ENCODE measurements at regions not wholly inside any gene's neighbourhood (a gene's known extent, or its start where the extent isn't known, plus 50 kb on each side); places are given as distances from the start of the nearest gene placed in this dataset.

GRCh38 chr10:42933448-42934340, 143.2 kb upstream of the RET start:
- no peaks in the 10 kb centered on the region for H3K4me1 ChIP-seq (ENCODE audit: control insufficient read depth, insufficient read depth, low read length)
- no peaks in the 10 kb centered on the region for H3K36me3 ChIP-seq (ENCODE audit: control insufficient read depth, insufficient read depth, low read length)
- H3K27ac ChIP-seq (ENCODE audit: low read length) = no peak overlapping the region
- no peak overlapping the region for H3K4me3 ChIP-seq (ENCODE audit: low read length)
- no CpG with 5 or more reads among the region's 57 CpGs for WGBS (ENCODE audit: insufficient coverage, low lambda C conversion rate)
- peak; percentile 45 to 67 for DNase-seq
- H3K9me3 ChIP-seq (ENCODE audit: control insufficient read depth, low read depth, low read length) = no peaks in the 10 kb centered on the region
- H3K27me3 ChIP-seq (ENCODE audit: control insufficient read depth, insufficient read depth, low read length) = peaks cover 56% of the 10 kb centered on the region

GRCh38 chr10:42934351-42934811, 142.5 kb upstream of the RET start:
- no peak for DNase-seq
- peaks cover 56% of the 10 kb centered on the region for H3K27me3 ChIP-seq (ENCODE audit: control insufficient read depth, insufficient read depth, low read length)
- no peaks in the 10 kb centered on the region for H3K4me1 ChIP-seq (ENCODE audit: control insufficient read depth, insufficient read depth, low read length)
- no CpG with 5 or more reads among the region's 8 CpGs for WGBS (ENCODE audit: insufficient coverage, low lambda C conversion rate)
- no peaks in the 10 kb centered on the region for H3K9me3 ChIP-seq (ENCODE audit: control insufficient read depth, low read depth, low read length)
- no peaks in the 10 kb centered on the region for H3K36me3 ChIP-seq (ENCODE audit: control insufficient read depth, insufficient read depth, low read length)
- no peak overlapping the region for H3K27ac ChIP-seq (ENCODE audit: low read length)
- no peak overlapping the region for H3K4me3 ChIP-seq (ENCODE audit: low read length)

GRCh38 chr10:42934842-42935241, 142.0 kb upstream of the RET start:
- no peaks in the 10 kb centered on the region for H3K4me1 ChIP-seq (ENCODE audit: control insufficient read depth, insufficient read depth, low read length)
- no peak overlapping the region for H3K27ac ChIP-seq (ENCODE audit: low read length)
- H3K36me3 ChIP-seq (ENCODE audit: control insufficient read depth, insufficient read depth, low read length) = no peaks in the 10 kb centered on the region
- H3K4me3 ChIP-seq (ENCODE audit: low read length) = no peak overlapping the region
- H3K27me3 ChIP-seq (ENCODE audit: control insufficient read depth, insufficient read depth, low read length) = peaks cover 56% of the 10 kb centered on the region
- no peak for DNase-seq
- no CpG with 5 or more reads among the region's 3 CpGs for WGBS (ENCODE audit: insufficient coverage, low lambda C conversion rate)
- H3K9me3 ChIP-seq (ENCODE audit: control insufficient read depth, low read depth, low read length) = no peaks in the 10 kb centered on the region

GRCh38 chr10:42935466-42935865, 141.4 kb upstream of the RET start:
- no CpG with 5 or more reads among the region's 8 CpGs for WGBS (ENCODE audit: insufficient coverage, low lambda C conversion rate)
- DNase-seq = no peak
- H3K36me3 ChIP-seq (ENCODE audit: control insufficient read depth, insufficient read depth, low read length) = no peaks in the 10 kb centered on the region
- H3K27ac ChIP-seq (ENCODE audit: low read length) = no peak overlapping the region
- no peaks in the 10 kb centered on the region for H3K4me1 ChIP-seq (ENCODE audit: control insufficient read depth, insufficient read depth, low read length)
- peaks cover 53% of the 10 kb centered on the region for H3K27me3 ChIP-seq (ENCODE audit: control insufficient read depth, insufficient read depth, low read length)
- H3K9me3 ChIP-seq (ENCODE audit: control insufficient read depth, low read depth, low read length) = no peaks in the 10 kb centered on the region
- no peak overlapping the region for H3K4me3 ChIP-seq (ENCODE audit: low read length)

- Histone ChIP-seq H3K27me3 (ENCODE audit: control insufficient read depth, insufficient read depth, low read length) (peaks cover 43% of the 10 kb centered on the region), H3K9me3 (ENCODE audit: control insufficient read depth, low read depth, low read length) (no peaks in the 10 kb centered on the region), H3K36me3 (ENCODE audit: control insufficient read depth, insufficient read depth, low read length) (no peaks in the 10 kb centered on the region), H3K27ac (ENCODE audit: low read length) (no peak overlapping the region), H3K4me3 (ENCODE audit: low read length) (no peak overlapping the region), H3K4me1 (ENCODE audit: control insufficient read depth, insufficient read depth, low read length) (no peaks in the 10 kb centered on the region)
- WGBS (ENCODE audit: insufficient coverage, low lambda C conversion rate) = no CpG with 5 or more reads among the region's 10 CpGs
- no peak for DNase-seq
Observed at GRCh38 chr10:42936580-42936979, 140.3 kb upstream of the RET start.

GRCh38 chr10:42937048-42937447, 139.8 kb upstream of the RET start:
- no peak overlapping the region for H3K27ac ChIP-seq (ENCODE audit: low read length)
- H3K9me3 ChIP-seq (ENCODE audit: control insufficient read depth, low read depth, low read length) = no peaks in the 10 kb centered on the region
- WGBS (ENCODE audit: insufficient coverage, low lambda C conversion rate) = no CpG with 5 or more reads among the region's 7 CpGs
- H3K4me1 ChIP-seq (ENCODE audit: control insufficient read depth, insufficient read depth, low read length) = no peaks in the 10 kb centered on the region
- DNase-seq = no peak
- H3K27me3 ChIP-seq (ENCODE audit: control insufficient read depth, insufficient read depth, low read length) = peaks cover 39% of the 10 kb centered on the region
- no peak overlapping the region for H3K4me3 ChIP-seq (ENCODE audit: low read length)
- H3K36me3 ChIP-seq (ENCODE audit: control insufficient read depth, insufficient read depth, low read length) = no peaks in the 10 kb centered on the region

GRCh38 chr10:42937649-42938180, 139.2 kb upstream of the RET start:
- Histone ChIP-seq H3K27me3 (ENCODE audit: control insufficient read depth, insufficient read depth, low read length) (peaks cover 32% of the 10 kb centered on the region), H3K27ac (ENCODE audit: low read length) (no peak overlapping the region), H3K9me3 (ENCODE audit: control insufficient read depth, low read depth, low read length) (no peaks in the 10 kb centered on the region), H3K4me1 (ENCODE audit: control insufficient read depth, insufficient read depth, low read length) (no peaks in the 10 kb centered on the region), H3K36me3 (ENCODE audit: control insufficient read depth, insufficient read depth, low read length) (no peaks in the 10 kb centered on the region), H3K4me3 (ENCODE audit: low read length) (no peak overlapping the region)
- WGBS (ENCODE audit: insufficient coverage, low lambda C conversion rate) = no CpG with 5 or more reads among the region's 8 CpGs
- no peak for DNase-seq

- H3K4me1 ChIP-seq (ENCODE audit: control insufficient read depth, insufficient read depth, low read length) = no peaks in the 10 kb centered on the region
- no peak overlapping the region for H3K27ac ChIP-seq (ENCODE audit: low read length)
- H3K27me3 ChIP-seq (ENCODE audit: control insufficient read depth, insufficient read depth, low read length) = peaks cover 25% of the 10 kb centered on the region
- WGBS (ENCODE audit: insufficient coverage, low lambda C conversion rate) = no CpG with 5 or more reads among the region's 8 CpGs
- H3K9me3 ChIP-seq (ENCODE audit: control insufficient read depth, low read depth, low read length) = no peaks in the 10 kb centered on the region
- H3K36me3 ChIP-seq (ENCODE audit: control insufficient read depth, insufficient read depth, low read length) = no peaks in the 10 kb centered on the region
- no peak overlapping the region for H3K4me3 ChIP-seq (ENCODE audit: low read length)
- no peak for DNase-seq
Observed at GRCh38 chr10:42938351-42938750, 138.5 kb upstream of the RET start.

- no CpG with 5 or more reads among the region's 11 CpGs for WGBS (ENCODE audit: insufficient coverage, low lambda C conversion rate)
- no peak overlapping the region for H3K27ac ChIP-seq (ENCODE audit: low read length)
- H3K36me3 ChIP-seq (ENCODE audit: control insufficient read depth, insufficient read depth, low read length) = no peaks in the 10 kb centered on the region
- no peak for DNase-seq
- H3K4me1 ChIP-seq (ENCODE audit: control insufficient read depth, insufficient read depth, low read length) = no peaks in the 10 kb centered on the region
- H3K27me3 ChIP-seq (ENCODE audit: control insufficient read depth, insufficient read depth, low read length) = peaks cover 17% of the 10 kb centered on the region
- H3K9me3 ChIP-seq (ENCODE audit: control insufficient read depth, low read depth, low read length) = no peaks in the 10 kb centered on the region
- H3K4me3 ChIP-seq (ENCODE audit: low read length) = no peak overlapping the region
Observed at GRCh38 chr10:42939237-42939636, 137.6 kb upstream of the RET start.

GRCh38 chr10:42939685-42940366, 137.0 kb upstream of the RET start:
- Histone ChIP-seq H3K36me3 (ENCODE audit: control insufficient read depth, insufficient read depth, low read length) (no peaks in the 10 kb centered on the region), H3K4me1 (ENCODE audit: control insufficient read depth, insufficient read depth, low read length) (no peaks in the 10 kb centered on the region), H3K4me3 (ENCODE audit: low read length) (no peak overlapping the region), H3K27ac (ENCODE audit: low read length) (no peak overlapping the region), H3K9me3 (ENCODE audit: control insufficient read depth, low read depth, low read length) (no peaks in the 10 kb centered on the region), H3K27me3 (ENCODE audit: control insufficient read depth, insufficient read depth, low read length) (peaks cover 11% of the 10 kb centered on the region)
- DNase-seq = no peak
- WGBS (ENCODE audit: insufficient coverage, low lambda C conversion rate) = no CpG with 5 or more reads among the region's 15 CpGs
